ENCODE measurements at regions not wholly inside any gene's neighbourhood (a gene's known extent, or its start where the extent isn't known, plus 50 kb on each side); places are given as distances from the start of the nearest gene placed in this dataset.

DNA sequence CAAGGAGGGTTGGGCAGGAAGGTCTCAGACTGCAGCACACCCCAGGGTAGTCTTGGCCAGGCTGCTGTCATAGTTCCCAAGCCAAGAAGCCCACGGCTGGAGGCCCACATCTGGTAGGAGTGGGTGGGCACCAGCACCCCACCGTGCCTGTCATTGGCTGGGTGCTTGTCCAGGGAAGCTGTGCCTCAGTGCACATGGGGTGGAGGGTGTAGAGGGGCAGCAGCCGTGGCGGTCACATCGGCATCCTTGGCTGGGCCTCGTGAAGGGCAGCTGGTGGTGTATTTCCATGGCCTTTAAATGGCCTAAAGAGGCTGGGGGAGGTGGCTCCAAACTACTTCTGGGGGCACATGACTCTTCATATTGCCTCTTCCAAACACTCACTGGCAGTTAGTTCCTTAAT lies 119.6 kb upstream of the USP24 start:
- H3K27ac ChIP-seq: no peak overlapping the region
- no peak overlapping the region for H3K4me3 ChIP-seq
- intact Hi-C loops (cut with micrococcal nuclease; ENCODE audit: unreplicated experiment): loop anchor here (5.0 kb wide), 1 partner anchor 47 kb away; no protein-coding TSS in a partner anchor
- ChIA-PET CTCF (no interaction called here), POLR2A (ENCODE audit: unreplicated experiment) (no interaction called here)
- DNase-seq: no peak
- no TSS peak for BruUV-seq (replicated peaks)
- H3K79me2 ChIP-seq (ENCODE audit: low read depth): no peaks in the 10 kb centered on the region
- no peaks in the 10 kb centered on the region for H4K20me1 ChIP-seq (ENCODE audit: insufficient read depth)
- no peaks in the 10 kb centered on the region for H3K4me1 ChIP-seq (replicated peaks; ENCODE audit: insufficient read depth)
- no peaks in the 10 kb centered on the region for H3K9me2 ChIP-seq (ENCODE audit: insufficient read depth)
- H3K9me3 ChIP-seq (ENCODE audit: insufficient read depth, low read depth): peaks cover 4% of the 10 kb centered on the region; the same call in 1 of the 2 replicates
- H3F3A ChIP-seq (ENCODE audit: insufficient read depth, low read depth): no peaks in the 10 kb centered on the region
- H3K4me2 ChIP-seq: no peak overlapping the region
- H3K27me3 ChIP-seq (ENCODE audit: insufficient read depth, low read depth): no peaks in the 10 kb centered on the region
- H2AFZ ChIP-seq: no peak overlapping the region
- no peaks in the 10 kb centered on the region for H3K36me3 ChIP-seq (ENCODE audit: low read depth)
- no peak for TF ChIP-seq EZH2 (IDR thresholded peaks at IDR 0.05; ENCODE audit: low read depth)
- TF ChIP-seq, protein P1, sequence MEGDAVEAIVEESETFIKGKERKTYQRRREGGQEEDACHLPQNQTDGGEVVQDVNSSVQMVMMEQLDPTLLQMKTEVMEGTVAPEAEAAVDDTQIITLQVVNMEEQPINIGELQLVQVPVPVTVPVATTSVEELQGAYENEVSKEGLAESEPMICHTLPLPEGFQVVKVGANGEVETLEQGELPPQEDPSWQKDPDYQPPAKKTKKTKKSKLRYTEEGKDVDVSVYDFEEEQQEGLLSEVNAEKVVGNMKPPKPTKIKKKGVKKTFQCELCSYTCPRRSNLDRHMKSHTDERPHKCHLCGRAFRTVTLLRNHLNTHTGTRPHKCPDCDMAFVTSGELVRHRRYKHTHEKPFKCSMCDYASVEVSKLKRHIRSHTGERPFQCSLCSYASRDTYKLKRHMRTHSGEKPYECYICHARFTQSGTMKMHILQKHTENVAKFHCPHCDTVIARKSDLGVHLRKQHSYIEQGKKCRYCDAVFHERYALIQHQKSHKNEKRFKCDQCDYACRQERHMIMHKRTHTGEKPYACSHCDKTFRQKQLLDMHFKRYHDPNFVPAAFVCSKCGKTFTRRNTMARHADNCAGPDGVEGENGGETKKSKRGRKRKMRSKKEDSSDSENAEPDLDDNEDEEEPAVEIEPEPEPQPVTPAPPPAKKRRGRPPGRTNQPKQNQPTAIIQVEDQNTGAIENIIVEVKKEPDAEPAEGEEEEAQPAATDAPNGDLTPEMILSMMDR (conservative IDR thresholded peaks at IDR 0.05): no peak

DNA sequence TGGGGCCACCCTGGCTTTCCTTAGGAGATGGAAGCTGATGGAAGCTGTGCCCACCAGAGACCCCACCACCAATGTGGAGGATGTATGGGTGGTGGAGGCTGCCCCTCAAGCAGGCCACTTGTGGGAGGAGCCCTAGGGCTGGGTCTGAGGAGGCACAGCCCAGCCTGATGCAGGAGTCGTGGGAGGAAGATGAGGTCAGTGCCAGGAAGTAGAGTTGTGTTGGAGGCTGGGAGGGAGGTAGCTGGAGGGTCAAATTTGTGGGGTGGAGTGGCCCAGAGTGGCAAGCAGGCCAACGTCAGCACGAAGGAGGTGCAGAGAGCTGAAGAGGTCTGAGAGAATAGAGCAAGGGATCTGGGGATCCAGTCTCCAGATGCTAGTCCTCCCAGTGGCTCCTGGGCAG lies 119.0 kb upstream of the USP24 start:
- no peak overlapping the region for H3K4me3 ChIP-seq
- H3K9me3 ChIP-seq (ENCODE audit: insufficient read depth, low read depth): no peaks in the 10 kb centered on the region
- no peaks in the 10 kb centered on the region for H4K20me1 ChIP-seq (ENCODE audit: insufficient read depth)
- H3K9me2 ChIP-seq (ENCODE audit: insufficient read depth): no peaks in the 10 kb centered on the region
- no peak overlapping the region for H3K27ac ChIP-seq
- no peak overlapping the region for H2AFZ ChIP-seq
- POLR2A ChIA-PET (ENCODE audit: unreplicated experiment): no interaction called here
- TF ChIP-seq, protein P1 (conservative IDR thresholded peaks at IDR 0.05): no peak
- no peak for TF ChIP-seq EZH2 (IDR thresholded peaks at IDR 0.05; ENCODE audit: low read depth)
- H3K4me1 ChIP-seq (replicated peaks; ENCODE audit: insufficient read depth): no peaks in the 10 kb centered on the region
- CTCF ChIA-PET: interaction anchor here (0.7 kb wide), 1 partner anchor 841 kb away, joined by 3 read pairs; no protein-coding TSS in a partner anchor
- no peaks in the 10 kb centered on the region for H3K27me3 ChIP-seq (ENCODE audit: insufficient read depth, low read depth)
- DNase-seq: no peak
- intact Hi-C loops (cut with micrococcal nuclease; ENCODE audit: unreplicated experiment): no loop called here
- H3K36me3 ChIP-seq (ENCODE audit: low read depth): no peaks in the 10 kb centered on the region
- no peaks in the 10 kb centered on the region for H3K79me2 ChIP-seq (ENCODE audit: low read depth)
- no peaks in the 10 kb centered on the region for H3F3A ChIP-seq (ENCODE audit: insufficient read depth, low read depth)
- no peak overlapping the region for H3K4me2 ChIP-seq
- BruUV-seq (replicated peaks): no TSS peak

DNA sequence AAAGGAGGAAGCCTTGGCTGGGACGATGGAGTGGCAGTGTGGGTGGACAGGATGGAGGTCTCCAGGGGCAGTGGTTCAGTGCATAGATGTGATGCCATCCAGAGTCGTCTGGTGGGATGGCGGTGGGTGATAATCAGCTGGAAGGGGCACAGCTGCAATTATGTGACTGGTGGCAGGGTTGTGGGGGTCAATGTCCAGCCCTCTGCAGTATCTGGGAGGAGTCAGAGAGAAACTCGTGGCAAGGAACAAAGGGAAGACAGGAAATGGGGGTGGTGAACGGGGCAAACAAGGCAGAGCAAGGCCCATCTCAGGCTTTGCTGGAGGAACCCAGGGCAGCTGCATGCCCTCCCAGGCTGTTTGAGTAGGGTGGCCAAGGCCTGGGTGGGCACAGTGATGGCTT lies 118.3 kb upstream of the USP24 start:
- DNase-seq: no peak
- Histone ChIP-seq H4K20me1 (ENCODE audit: insufficient read depth) (no peaks in the 10 kb centered on the region), H3K79me2 (ENCODE audit: low read depth) (no peaks in the 10 kb centered on the region), H3K27ac (no peak overlapping the region), H3K4me1 (replicated peaks; ENCODE audit: insufficient read depth) (no peaks in the 10 kb centered on the region), H3K4me3 (no peak overlapping the region), H3K9me3 (ENCODE audit: insufficient read depth, low read depth) (no peaks in the 10 kb centered on the region), H3F3A (ENCODE audit: insufficient read depth, low read depth) (no peaks in the 10 kb centered on the region), H2AFZ (no peak overlapping the region), H3K4me2 (no peak overlapping the region), H3K9me2 (ENCODE audit: insufficient read depth) (no peaks in the 10 kb centered on the region), H3K36me3 (ENCODE audit: low read depth) (no peaks in the 10 kb centered on the region), H3K27me3 (ENCODE audit: insufficient read depth, low read depth) (no peaks in the 10 kb centered on the region)
- intact Hi-C loops (cut with micrococcal nuclease; ENCODE audit: unreplicated experiment): no loop called here
- CTCF ChIA-PET: interaction anchor here (0.7 kb wide), 1 partner anchor 841 kb away, joined by 3 read pairs; no protein-coding TSS in a partner anchor
- TF ChIP-seq, protein P1 (conservative IDR thresholded peaks at IDR 0.05): no peak
- TF ChIP-seq EZH2 (IDR thresholded peaks at IDR 0.05; ENCODE audit: low read depth): no peak
- POLR2A ChIA-PET (ENCODE audit: unreplicated experiment): no interaction called here
- BruUV-seq (replicated peaks): no TSS peak
